ENCODE measurements at regions not wholly inside any gene's neighbourhood (a gene's known extent, or its start where the extent isn't known, plus 50 kb on each side); places are given as distances from the start of the nearest gene placed in this dataset.

GRCh38 chr16:85355515-85355837, 243.2 kb upstream of the CIBAR2 start:
- no peaks in the 10 kb centered on the region for H3K79me2 ChIP-seq (ENCODE audit: control insufficient read depth, low read length)
- peaks cover 4% of the 10 kb centered on the region; the same call in 1 of the 2 replicates for H3K27me3 ChIP-seq (ENCODE audit: control insufficient read depth, low read length)
- TF ChIP-seq CTCF (IDR thresholded peaks at IDR 0.05; ENCODE audit: low read depth, low read length, poor library complexity, severe bottlenecking) (no peak), EZH2phosphoT487 (IDR thresholded peaks at IDR 0.05; ENCODE audit: borderline replicate concordance, low read length) (no peak)
- H3K4me2 ChIP-seq (ENCODE audit: low read length): no peak overlapping the region
- no peaks in the 10 kb centered on the region for H3K9me2 ChIP-seq (replicated peaks; ENCODE audit: control insufficient read depth, low read length)
- no peaks in the 10 kb centered on the region for H3K9me3 ChIP-seq (ENCODE audit: control insufficient read depth, insufficient read depth, low read length)
- no peak overlapping the region for H3K4me3 ChIP-seq (ENCODE audit: low read length)
- H3K36me3 ChIP-seq (ENCODE audit: control insufficient read depth, low read length): no peaks in the 10 kb centered on the region
- H3K27ac ChIP-seq (ENCODE audit: low read depth, low read length): no peak overlapping the region
- H3K4me1 ChIP-seq (ENCODE audit: control insufficient read depth, low read length): peaks cover 18% of the 10 kb centered on the region
- H3F3A ChIP-seq (ENCODE audit: control insufficient read depth, insufficient read depth): no peaks in the 10 kb centered on the region
- no peaks in the 10 kb centered on the region for H4K20me1 ChIP-seq (ENCODE audit: control insufficient read depth, insufficient read depth, low read depth, low read length)

GRCh38 chr16:85356157-85356556, 243.9 kb upstream of the CIBAR2 start:
- TF ChIP-seq CTCF (IDR thresholded peaks at IDR 0.05; ENCODE audit: low read depth, low read length, poor library complexity, severe bottlenecking): no peak
- no peak for TF ChIP-seq EZH2phosphoT487 (IDR thresholded peaks at IDR 0.05; ENCODE audit: borderline replicate concordance, low read length)
- Histone ChIP-seq H3F3A (ENCODE audit: control insufficient read depth, insufficient read depth) (no peaks in the 10 kb centered on the region), H3K27ac (ENCODE audit: low read depth, low read length) (no peak overlapping the region), H3K9me2 (replicated peaks; ENCODE audit: control insufficient read depth, low read length) (no peaks in the 10 kb centered on the region), H3K4me3 (ENCODE audit: low read length) (no peak overlapping the region), H3K79me2 (ENCODE audit: control insufficient read depth, low read length) (no peaks in the 10 kb centered on the region), H3K9me3 (ENCODE audit: control insufficient read depth, insufficient read depth, low read length) (no peaks in the 10 kb centered on the region), H3K4me2 (ENCODE audit: low read length) (no peak overlapping the region), H3K27me3 (ENCODE audit: control insufficient read depth, low read length) (peaks cover 4% of the 10 kb centered on the region; the same call in 1 of the 2 replicates), H3K36me3 (ENCODE audit: control insufficient read depth, low read length) (no peaks in the 10 kb centered on the region), H4K20me1 (ENCODE audit: control insufficient read depth, insufficient read depth, low read depth, low read length) (no peaks in the 10 kb centered on the region), H3K4me1 (ENCODE audit: control insufficient read depth, low read length) (peaks cover 25% of the 10 kb centered on the region)

GRCh38 chr16:85357323-85357722, 245.1 kb upstream of the CIBAR2 start:
- Histone ChIP-seq H3K27ac (ENCODE audit: low read depth, low read length) (no peak overlapping the region), H3K79me2 (ENCODE audit: control insufficient read depth, low read length) (no peaks in the 10 kb centered on the region), H3K36me3 (ENCODE audit: control insufficient read depth, low read length) (no peaks in the 10 kb centered on the region), H3K9me2 (replicated peaks; ENCODE audit: control insufficient read depth, low read length) (no peaks in the 10 kb centered on the region), H3K27me3 (ENCODE audit: control insufficient read depth, low read length) (peaks cover 4% of the 10 kb centered on the region; the same call in 1 of the 2 replicates), H3K4me3 (ENCODE audit: low read length) (no peak overlapping the region), H3F3A (ENCODE audit: control insufficient read depth, insufficient read depth) (no peaks in the 10 kb centered on the region), H3K4me2 (ENCODE audit: low read length) (no peak overlapping the region), H3K4me1 (ENCODE audit: control insufficient read depth, low read length) (peaks cover 25% of the 10 kb centered on the region), H4K20me1 (ENCODE audit: control insufficient read depth, insufficient read depth, low read depth, low read length) (no peaks in the 10 kb centered on the region), H3K9me3 (ENCODE audit: control insufficient read depth, insufficient read depth, low read length) (no peaks in the 10 kb centered on the region)
- TF ChIP-seq EZH2phosphoT487 (IDR thresholded peaks at IDR 0.05; ENCODE audit: borderline replicate concordance, low read length): no peak
- no peak for TF ChIP-seq CTCF (IDR thresholded peaks at IDR 0.05; ENCODE audit: low read depth, low read length, poor library complexity, severe bottlenecking)
